ENCODE measurements at regions not wholly inside any gene's neighbourhood (a gene's known extent, or its start where the extent isn't known, plus 50 kb on each side); places are given as distances from the start of the nearest gene placed in this dataset.

- TF ChIP-seq GRHL2 (CRISPR knock-in tag; IDR thresholded peaks at IDR 0.05; ENCODE audit: insufficient replicate concordance, severe bottlenecking) = no peak
Observed at GRCh38 chrX:1870421-1870820, 255.6 kb downstream of the ASMT start (continued).

- DNase-seq (ENCODE audit: low spot score) (no peak), ATAC-seq (no peak)
- Mint-ChIP-seq H3K4me3 (no peak overlapping the region), H3K27me3 (ENCODE audit: low read depth) (no peaks in the 10 kb centered on the region), H3K9me3 (peaks cover 3% of the 10 kb centered on the region), H3K4me1 (no peaks in the 10 kb centered on the region), H3K27ac (no peak overlapping the region), H3K36me3 (no peaks in the 10 kb centered on the region)
- TF ChIP-seq ZBTB21 (CRISPR knock-in tag; IDR thresholded peaks at IDR 0.05; ENCODE audit: borderline replicate concordance) (no peak), GTF2I (CRISPR knock-in tag; conservative IDR thresholded peaks at IDR 0.05) (peak; percentile 65; the same call in 1 of the 2 replicates)
- CTCF ChIA-PET = no interaction called here
- POLR2A ChIA-PET = no interaction called here
Observed at GRCh38 chrX:1871887-1872286, 257.0 kb downstream of the ASMT start.

- no peaks in the 10 kb centered on the region for H3K4me1 Mint-ChIP-seq
- ChIA-PET CTCF (no interaction called here), POLR2A (no interaction called here)
- H3K27me3 Mint-ChIP-seq (ENCODE audit: low read depth) = no peaks in the 10 kb centered on the region
- no peaks in the 10 kb centered on the region; the same call in 1 of the 2 replicates for H3K36me3 Mint-ChIP-seq
- no peak overlapping the region for H3K4me3 Mint-ChIP-seq
- no peak overlapping the region for H3K27ac Mint-ChIP-seq
- peaks cover 3% of the 10 kb centered on the region for H3K9me3 Mint-ChIP-seq
- DNase-seq (ENCODE audit: low spot score) (no peak), ATAC-seq (no peak)
- TF ChIP-seq FOXK1 (CRISPR knock-in tag; IDR thresholded peaks at IDR 0.05) (no peak), AR (CRISPR knock-in tag; IDR thresholded peaks at IDR 0.05) (no peak), E2F5 (CRISPR knock-in tag; IDR thresholded peaks at IDR 0.05) (no peak), ZNF138 (CRISPR knock-in tag; conservative IDR thresholded peaks at IDR 0.05) (no peak), STAT6 (CRISPR knock-in tag; conservative IDR thresholded peaks at IDR 0.05; ENCODE audit: low read depth) (no peak), ZNF416 (CRISPR knock-in tag; IDR thresholded peaks at IDR 0.05) (no peak), ATF2 (CRISPR knock-in tag; IDR thresholded peaks at IDR 0.05; ENCODE audit: borderline replicate concordance, low read depth) (no peak), ESRRA (CRISPR knock-in tag; IDR thresholded peaks at IDR 0.05; ENCODE audit: borderline replicate concordance) (no peak), ZNF121 (CRISPR knock-in tag; IDR thresholded peaks at IDR 0.05) (no peak), CDX4 (CRISPR knock-in tag; IDR thresholded peaks at IDR 0.05; ENCODE audit: borderline replicate concordance) (no peak)
Observed at GRCh38 chrX:1873671-1874070, 258.8 kb downstream of the ASMT start.
